ENCODE measurements at regions not wholly inside any gene's neighbourhood (a gene's known extent, or its start where the extent isn't known, plus 50 kb on each side); places are given as distances from the start of the nearest gene placed in this dataset.
"Not testable (repeated sequence)": the region's sequence is repeated elsewhere in the genome, so short reads cannot be mapped to it uniquely, and the experiment has no call there.

GRCh38 chr4:100882661-100883060, 364.8 kb upstream of the EMCN start:
- no peak overlapping the region for H3K4me3 ChIP-seq
- TF ChIP-seq Cebpa-rat (IDR thresholded peaks at IDR 0.05) = no peak
- H3K4me2 ChIP-seq = no peak overlapping the region
- H3K27me3 ChIP-seq = no peaks in the 10 kb centered on the region
- no peaks in the 10 kb centered on the region for H3K36me3 ChIP-seq
- no peak overlapping the region for H3K9ac ChIP-seq
- H3K27ac ChIP-seq = no peak overlapping the region
- no peaks in the 10 kb centered on the region for H3K4me1 ChIP-seq
- H3K9me3 ChIP-seq = 0 out of 2 replicates have a peak, but pooled peaks cover 4% of the 10 kb centered on the region
- no peaks in the 10 kb centered on the region for H4K20me1 ChIP-seq

- Histone ChIP-seq H3K27ac (no peak overlapping the region), H3K9me3 (0 out of 2 replicates have a peak, but pooled peaks cover 4% of the 10 kb centered on the region), H3K27me3 (no peaks in the 10 kb centered on the region), H3K4me2 (no peak overlapping the region), H3K36me3 (no peaks in the 10 kb centered on the region), H3K9ac (no peak overlapping the region), H3K4me1 (no peaks in the 10 kb centered on the region), H4K20me1 (no peaks in the 10 kb centered on the region), H3K4me3 (no peak overlapping the region)
- TF ChIP-seq Cebpa-rat (IDR thresholded peaks at IDR 0.05) = no peak
Measured at GRCh38 chr4:100881283-100881682, 363.5 kb upstream of the EMCN start.

- H3K27me3 ChIP-seq = no peaks in the 10 kb centered on the region
- H3K9ac ChIP-seq = no peak overlapping the region
- no peak overlapping the region for H3K27ac ChIP-seq
- H3K9me3 ChIP-seq = no peaks in the 10 kb centered on the region
- no peaks in the 10 kb centered on the region for H3K36me3 ChIP-seq
- no peaks in the 10 kb centered on the region for H4K20me1 ChIP-seq
- no peak for TF ChIP-seq Cebpa-rat (IDR thresholded peaks at IDR 0.05)
- no peak overlapping the region for H3K4me3 ChIP-seq
- no peak overlapping the region for H3K4me2 ChIP-seq
- no peaks in the 10 kb centered on the region for H3K4me1 ChIP-seq
Measured at GRCh38 chr4:100880011-100880410, 362.2 kb upstream of the EMCN start.

GRCh38 chr4:100879471-100879870, 361.6 kb upstream of the EMCN start:
- no peak overlapping the region for H3K4me2 ChIP-seq
- H3K4me1 ChIP-seq = no peaks in the 10 kb centered on the region
- TF ChIP-seq Cebpa-rat (IDR thresholded peaks at IDR 0.05) = no peak
- H3K4me3 ChIP-seq = no peak overlapping the region
- H3K27ac ChIP-seq = no peak overlapping the region
- no peaks in the 10 kb centered on the region for H3K36me3 ChIP-seq
- H3K9ac ChIP-seq = no peak overlapping the region
- no peaks in the 10 kb centered on the region for H3K27me3 ChIP-seq
- H4K20me1 ChIP-seq = no peaks in the 10 kb centered on the region
- no peaks in the 10 kb centered on the region for H3K9me3 ChIP-seq

- TF ChIP-seq Cebpa-rat (IDR thresholded peaks at IDR 0.05) = no peak
- no peak overlapping the region for H3K27ac ChIP-seq
Measured at GRCh38 chr4:100876546-100876945, 358.7 kb upstream of the EMCN start.

GRCh38 chr4:100875296-100876068, 357.7 kb upstream of the EMCN start:
- H3K9ac ChIP-seq = no peak overlapping the region
- H3K4me1 ChIP-seq = no peaks in the 10 kb centered on the region
- H4K20me1 ChIP-seq = no peaks in the 10 kb centered on the region
- H3K36me3 ChIP-seq = no peaks in the 10 kb centered on the region
- no peak overlapping the region for H3K4me3 ChIP-seq
- H3K27ac ChIP-seq = no peak overlapping the region
- no peak for TF ChIP-seq Cebpa-rat (IDR thresholded peaks at IDR 0.05)
- no peaks in the 10 kb centered on the region; the same call in 1 of the 2 replicates for H3K9me3 ChIP-seq
- no peaks in the 10 kb centered on the region for H3K27me3 ChIP-seq
- H3K4me2 ChIP-seq = no peak overlapping the region

More at GRCh38 chr4:100876546-100876945, 358.7 kb upstream of the EMCN start:
- Histone ChIP-seq H3K27me3 (no peaks in the 10 kb centered on the region), H3K9ac (no peak overlapping the region), H3K4me1 (no peaks in the 10 kb centered on the region), H4K20me1 (no peaks in the 10 kb centered on the region), H3K4me2 (no peak overlapping the region), H3K4me3 (no peak overlapping the region), H3K36me3 (no peaks in the 10 kb centered on the region), H3K9me3 (no peaks in the 10 kb centered on the region)

GRCh38 chr4:100872811-100873210, 355.0 kb upstream of the EMCN start:
- no peaks in the 10 kb centered on the region for H3K27me3 ChIP-seq
- no peak for TF ChIP-seq Cebpa-rat (IDR thresholded peaks at IDR 0.05)
- no peaks in the 10 kb centered on the region for H3K4me1 ChIP-seq
- no peaks in the 10 kb centered on the region for H4K20me1 ChIP-seq
- no peak overlapping the region for H3K4me3 ChIP-seq
- no peak overlapping the region for H3K4me2 ChIP-seq
- no peak overlapping the region for H3K9ac ChIP-seq
- no peaks in the 10 kb centered on the region; the same call in 1 of the 2 replicates for H3K9me3 ChIP-seq
- H3K36me3 ChIP-seq = no peaks in the 10 kb centered on the region
- no peak overlapping the region for H3K27ac ChIP-seq

- Histone ChIP-seq H3K36me3 (no peaks in the 10 kb centered on the region), H3K27me3 (no peaks in the 10 kb centered on the region), H3K4me3 (no peak overlapping the region), H3K4me1 (no peaks in the 10 kb centered on the region), H3K9me3 (no peaks in the 10 kb centered on the region; the same call in 1 of the 2 replicates), H4K20me1 (no peaks in the 10 kb centered on the region), H3K9ac (no peak overlapping the region), H3K4me2 (no peak overlapping the region), H3K27ac (no peak overlapping the region)
- no peak for TF ChIP-seq Cebpa-rat (IDR thresholded peaks at IDR 0.05)
Measured at GRCh38 chr4:100870940-100871772, 353.3 kb upstream of the EMCN start.

GRCh38 chr4:100869276-100869675, 351.5 kb upstream of the EMCN start:
- no peaks in the 10 kb centered on the region; the same call in 1 of the 2 replicates for H3K9me3 ChIP-seq
- H3K4me2 ChIP-seq = no peak overlapping the region

GRCh38 chr4:100868281-100868680, 350.5 kb upstream of the EMCN start:
- H3K9ac ChIP-seq, H3K27me3 ChIP-seq, H3K9me3 ChIP-seq, H3K27ac ChIP-seq, H3K4me3 ChIP-seq, H3K36me3 ChIP-seq, H4K20me1 ChIP-seq, H3K4me2 ChIP-seq, H3K4me1 ChIP-seq: not testable (repeated sequence)

More at GRCh38 chr4:100869276-100869675, 351.5 kb upstream of the EMCN start:
- no peak overlapping the region for H3K27ac ChIP-seq
- no peaks in the 10 kb centered on the region for H4K20me1 ChIP-seq
- no peak overlapping the region for H3K9ac ChIP-seq
- H3K36me3 ChIP-seq = no peaks in the 10 kb centered on the region
- H3K27me3 ChIP-seq = no peaks in the 10 kb centered on the region
- H3K4me3 ChIP-seq = no peak overlapping the region
- H3K4me1 ChIP-seq = no peaks in the 10 kb centered on the region; the same call in 1 of the 2 replicates
- no peak for TF ChIP-seq Cebpa-rat (IDR thresholded peaks at IDR 0.05)

All from BLaER1 (cell line).